Omental fat pad (tissue), 3 donors: ENCODE measurements at regions not wholly inside any gene's neighbourhood (a gene's known extent, or its start where the extent isn't known, plus 50 kb on each side); places are given as distances from the start of the nearest gene placed in this dataset.

ENCODE experiments used
- ATAC-seq: fragments of 150-250 bp; one replicate; pipeline ENCODE4 v1.9.1; 2016; ENCODE audit warnings: mild to moderate bottlenecking, moderate library complexity; ENCODE audit not compliant: low FRiP score
- DNase-seq: peaks from one replicate; pipeline ENCODE4 v3.0.0-alpha.2; 2019; ENCODE audit warnings: low spot score
- TF ChIP-seq, protein P1 (sequence below), 3 donors: fragments of 450-650 bp; IDR thresholded peaks; one replicate each; pipeline ENCODE4 v1.5.1; 2016 to 2017; ENCODE audit warnings: antibody characterized with exemption in 3 of 3, mild to moderate bottlenecking in 3 of 3, moderate library complexity in 2 of 3

DNA sequence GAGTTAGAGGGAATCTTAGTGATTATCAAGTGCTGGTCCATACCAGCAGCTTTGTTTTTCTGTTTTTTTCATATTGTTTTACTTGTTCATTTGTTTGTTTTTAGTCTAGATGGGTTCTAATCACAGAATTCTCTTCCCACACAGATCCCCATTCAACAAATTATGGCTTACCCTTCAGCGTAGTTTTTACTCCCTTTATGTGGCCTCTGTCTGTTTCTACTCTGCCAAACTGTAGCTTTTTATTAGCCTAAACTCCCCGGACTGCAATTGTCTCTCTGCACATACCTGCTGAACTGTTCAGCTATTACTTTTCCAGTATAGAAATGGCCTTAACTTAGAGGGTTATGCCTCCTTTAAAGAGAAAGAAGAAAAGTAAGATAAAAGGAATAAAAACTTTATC lies 348.5 kb downstream of the TGFB2 start:
- TF ChIP-seq, protein P1, sequence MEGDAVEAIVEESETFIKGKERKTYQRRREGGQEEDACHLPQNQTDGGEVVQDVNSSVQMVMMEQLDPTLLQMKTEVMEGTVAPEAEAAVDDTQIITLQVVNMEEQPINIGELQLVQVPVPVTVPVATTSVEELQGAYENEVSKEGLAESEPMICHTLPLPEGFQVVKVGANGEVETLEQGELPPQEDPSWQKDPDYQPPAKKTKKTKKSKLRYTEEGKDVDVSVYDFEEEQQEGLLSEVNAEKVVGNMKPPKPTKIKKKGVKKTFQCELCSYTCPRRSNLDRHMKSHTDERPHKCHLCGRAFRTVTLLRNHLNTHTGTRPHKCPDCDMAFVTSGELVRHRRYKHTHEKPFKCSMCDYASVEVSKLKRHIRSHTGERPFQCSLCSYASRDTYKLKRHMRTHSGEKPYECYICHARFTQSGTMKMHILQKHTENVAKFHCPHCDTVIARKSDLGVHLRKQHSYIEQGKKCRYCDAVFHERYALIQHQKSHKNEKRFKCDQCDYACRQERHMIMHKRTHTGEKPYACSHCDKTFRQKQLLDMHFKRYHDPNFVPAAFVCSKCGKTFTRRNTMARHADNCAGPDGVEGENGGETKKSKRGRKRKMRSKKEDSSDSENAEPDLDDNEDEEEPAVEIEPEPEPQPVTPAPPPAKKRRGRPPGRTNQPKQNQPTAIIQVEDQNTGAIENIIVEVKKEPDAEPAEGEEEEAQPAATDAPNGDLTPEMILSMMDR (IDR thresholded peaks at IDR 0.05), result no peak
- ATAC-seq, result no peak
- no peak for DNase-seq

DNA sequence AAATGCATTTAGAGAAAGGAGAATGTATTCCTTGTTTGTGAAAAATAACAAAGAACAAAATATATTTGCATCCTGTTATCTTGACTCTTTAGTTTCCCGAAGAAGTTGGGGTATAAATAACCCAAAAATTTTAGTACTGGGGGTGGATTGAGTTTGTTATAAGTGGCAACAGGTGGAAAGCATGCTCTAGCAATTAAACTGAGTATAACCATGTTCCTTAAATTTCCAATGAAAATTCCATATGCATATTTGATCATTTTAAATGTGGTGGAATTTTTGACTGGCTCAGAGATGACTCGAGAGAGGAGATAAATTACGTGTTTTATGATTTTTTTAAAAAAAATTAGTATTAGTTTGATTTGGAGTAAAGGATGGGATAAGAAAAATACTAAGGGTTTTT lies 348.9 kb downstream of the TGFB2 start:
- ATAC-seq (no peak), DNase-seq (no peak)
- TF ChIP-seq, protein P1 (IDR thresholded peaks at IDR 0.05), result no peak

DNA sequence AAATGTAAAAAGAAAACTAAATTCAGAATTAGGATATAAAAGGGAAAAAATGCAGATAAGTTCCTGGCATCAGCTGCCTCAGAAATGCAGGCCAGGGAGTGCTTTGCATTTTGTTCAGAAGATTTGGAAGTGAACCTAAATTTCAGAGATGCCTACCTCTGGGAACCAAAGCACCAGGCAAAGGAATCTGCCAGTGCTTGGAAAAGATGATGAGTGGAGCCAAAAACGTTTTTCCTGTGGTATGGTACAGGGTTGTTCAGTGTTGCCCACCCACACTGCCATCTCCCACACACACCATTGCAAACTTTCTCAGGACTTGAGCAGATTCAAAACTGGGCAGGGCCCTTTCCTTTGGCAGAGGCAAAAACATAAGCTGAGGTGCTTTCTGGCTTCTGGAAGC lies 349.5 kb downstream of the TGFB2 start:
- peak; percentile 60 for ATAC-seq
- no peak for DNase-seq
- TF ChIP-seq, protein P1 (IDR thresholded peaks at IDR 0.05), result no peak

DNA sequence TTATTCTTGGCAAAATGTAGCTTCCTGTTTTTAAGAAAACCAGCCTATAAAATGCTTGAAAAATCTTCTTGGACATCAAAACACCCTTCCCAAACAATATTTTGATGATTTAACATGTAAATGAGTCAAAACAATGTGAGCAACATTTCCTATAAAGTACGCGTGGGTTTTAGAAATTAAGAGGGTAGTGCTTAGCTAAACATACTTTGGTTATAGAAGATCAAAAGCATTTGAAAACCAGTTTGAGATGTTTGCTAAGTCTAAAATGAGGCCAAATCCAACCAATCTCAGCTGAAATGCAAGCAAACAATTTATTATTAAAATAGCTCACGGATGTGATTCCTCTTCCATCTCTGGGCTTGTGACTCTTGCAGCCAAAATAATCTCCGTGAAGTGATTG lies 350.4 kb downstream of the TGFB2 start:
- TF ChIP-seq, protein P1 (IDR thresholded peaks at IDR 0.05), result no peak
- ATAC-seq (no peak), DNase-seq (no peak)

DNA sequence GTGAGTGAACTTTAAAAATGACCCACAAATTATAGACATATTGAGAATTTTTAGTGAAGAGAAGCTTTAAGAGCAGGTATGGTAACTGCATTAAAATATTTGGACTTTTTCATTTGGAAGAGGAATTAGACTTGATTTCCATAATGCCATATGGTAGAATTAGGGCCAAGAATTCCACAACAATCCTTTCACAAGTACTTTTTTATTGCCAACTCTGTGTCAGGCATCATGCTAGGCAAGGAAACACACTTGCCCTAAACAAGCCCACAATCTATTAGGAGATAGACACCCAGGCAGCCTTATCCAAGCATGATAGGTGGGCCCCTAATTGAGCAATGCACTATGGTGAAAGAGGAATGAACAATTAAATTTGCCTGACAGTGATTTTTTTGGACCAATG lies 353.0 kb downstream of the TGFB2 start:
- ATAC-seq (no peak), DNase-seq (no peak)
- TF ChIP-seq, protein P1 (IDR thresholded peaks at IDR 0.05), result no peak

DNA sequence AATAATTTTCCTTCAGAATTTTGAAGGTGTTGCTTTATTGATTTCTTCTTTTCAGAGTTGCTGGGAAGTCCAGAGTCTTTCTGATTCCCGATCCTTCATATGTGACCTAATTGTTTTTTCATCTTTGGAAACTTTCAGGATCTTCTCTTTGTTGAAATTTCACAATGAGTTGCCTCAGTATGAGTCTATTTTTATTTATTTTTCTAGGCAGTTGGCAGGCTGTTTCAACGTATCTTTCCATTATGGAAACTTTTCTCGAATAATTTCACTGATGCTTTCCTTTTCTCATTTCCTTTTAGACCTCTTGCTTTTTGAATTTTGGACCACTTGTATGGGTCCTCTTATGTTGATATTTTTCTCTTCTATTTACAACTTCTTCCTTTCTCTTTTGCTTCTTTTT lies 354.3 kb downstream of the TGFB2 start:
- DNase-seq (no peak), ATAC-seq (no peak)
- TF ChIP-seq, protein P1 (IDR thresholded peaks at IDR 0.05), result no peak

DNA sequence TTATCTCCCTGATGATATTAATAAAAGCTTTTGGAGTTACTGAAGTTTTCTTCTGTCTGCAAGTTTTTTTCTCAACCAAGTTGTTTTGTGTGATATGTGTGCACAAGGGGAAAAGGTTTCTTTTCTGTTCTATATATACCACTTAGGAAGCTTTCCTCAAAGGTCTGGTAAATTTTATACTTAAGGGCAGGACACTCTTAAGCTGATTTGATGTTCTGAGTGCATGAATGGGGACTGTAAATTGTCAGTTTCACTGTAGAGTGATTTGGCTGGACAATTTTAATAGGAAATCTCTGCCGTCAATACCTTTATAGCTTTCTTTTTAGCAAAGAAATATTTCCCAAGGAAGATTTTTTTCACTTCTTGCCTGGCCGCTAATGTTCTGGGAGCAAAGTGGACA lies 354.7 kb downstream of the TGFB2 start:
- DNase-seq (no peak), ATAC-seq (no peak)
- TF ChIP-seq, protein P1 (IDR thresholded peaks at IDR 0.05), result no peak
